ENCODE measurements at regions not wholly inside any gene's neighbourhood (a gene's known extent, or its start where the extent isn't known, plus 50 kb on each side); places are given as distances from the start of the nearest gene placed in this dataset.

DNA sequence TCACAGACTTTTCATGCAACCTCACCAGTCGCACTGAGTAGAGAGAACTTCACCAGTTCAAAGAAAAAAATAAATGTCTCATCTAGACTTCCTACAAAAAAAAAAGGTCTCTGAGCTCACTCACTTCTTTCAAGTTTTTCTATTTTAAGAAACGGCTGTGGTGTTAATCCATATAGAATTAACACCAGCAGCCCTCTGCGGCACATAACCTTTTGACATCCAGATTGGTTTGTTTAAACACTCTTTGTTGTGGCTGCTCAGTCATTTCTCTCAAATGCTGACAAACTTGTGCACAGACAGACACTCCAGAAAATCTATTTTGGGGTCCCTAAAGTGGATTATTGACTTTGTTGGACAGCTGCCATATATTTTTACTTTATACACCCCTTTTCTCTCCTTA lies 874.9 kb downstream of the EFNB2 start:
- TF ChIP-seq, protein P1, sequence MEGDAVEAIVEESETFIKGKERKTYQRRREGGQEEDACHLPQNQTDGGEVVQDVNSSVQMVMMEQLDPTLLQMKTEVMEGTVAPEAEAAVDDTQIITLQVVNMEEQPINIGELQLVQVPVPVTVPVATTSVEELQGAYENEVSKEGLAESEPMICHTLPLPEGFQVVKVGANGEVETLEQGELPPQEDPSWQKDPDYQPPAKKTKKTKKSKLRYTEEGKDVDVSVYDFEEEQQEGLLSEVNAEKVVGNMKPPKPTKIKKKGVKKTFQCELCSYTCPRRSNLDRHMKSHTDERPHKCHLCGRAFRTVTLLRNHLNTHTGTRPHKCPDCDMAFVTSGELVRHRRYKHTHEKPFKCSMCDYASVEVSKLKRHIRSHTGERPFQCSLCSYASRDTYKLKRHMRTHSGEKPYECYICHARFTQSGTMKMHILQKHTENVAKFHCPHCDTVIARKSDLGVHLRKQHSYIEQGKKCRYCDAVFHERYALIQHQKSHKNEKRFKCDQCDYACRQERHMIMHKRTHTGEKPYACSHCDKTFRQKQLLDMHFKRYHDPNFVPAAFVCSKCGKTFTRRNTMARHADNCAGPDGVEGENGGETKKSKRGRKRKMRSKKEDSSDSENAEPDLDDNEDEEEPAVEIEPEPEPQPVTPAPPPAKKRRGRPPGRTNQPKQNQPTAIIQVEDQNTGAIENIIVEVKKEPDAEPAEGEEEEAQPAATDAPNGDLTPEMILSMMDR (IDR thresholded peaks at IDR 0.05): no peak
- TF ChIP-seq POLR2AphosphoS5 (IDR thresholded peaks at IDR 0.05; ENCODE audit: insufficient read depth in 1 of 2, low read depth in 1 of 2): no peak

Data from vagina (tissue), 2 donors.